HFF-Myc (cell line): ENCODE measurements at regions not wholly inside any gene's neighbourhood (a gene's known extent, or its start where the extent isn't known, plus 50 kb on each side); places are given as distances from the start of the nearest gene placed in this dataset.

Source experiments
- DNase-seq: peaks from one replicate; pipeline ENCODE4 v3.0.0-alpha.2; 2011; ENCODE audit warnings: low read depth; ENCODE audit errors: extremely low read depth
- H3K4me3 ChIP-seq: replicated peaks from 2 replicates; pipeline ENCODE4 v1.5.1; 2011; ENCODE audit warnings: low read depth, mild to moderate bottlenecking, control low read depth, low read length
- CTCF ChIP-seq: IDR thresholded peaks from 2 replicates; pipeline ENCODE4 v1.5.1; 2012; ENCODE audit warnings: mild to moderate bottlenecking, low read depth, low read length, control low read depth; ENCODE audit errors: missing control alignments

DNA sequence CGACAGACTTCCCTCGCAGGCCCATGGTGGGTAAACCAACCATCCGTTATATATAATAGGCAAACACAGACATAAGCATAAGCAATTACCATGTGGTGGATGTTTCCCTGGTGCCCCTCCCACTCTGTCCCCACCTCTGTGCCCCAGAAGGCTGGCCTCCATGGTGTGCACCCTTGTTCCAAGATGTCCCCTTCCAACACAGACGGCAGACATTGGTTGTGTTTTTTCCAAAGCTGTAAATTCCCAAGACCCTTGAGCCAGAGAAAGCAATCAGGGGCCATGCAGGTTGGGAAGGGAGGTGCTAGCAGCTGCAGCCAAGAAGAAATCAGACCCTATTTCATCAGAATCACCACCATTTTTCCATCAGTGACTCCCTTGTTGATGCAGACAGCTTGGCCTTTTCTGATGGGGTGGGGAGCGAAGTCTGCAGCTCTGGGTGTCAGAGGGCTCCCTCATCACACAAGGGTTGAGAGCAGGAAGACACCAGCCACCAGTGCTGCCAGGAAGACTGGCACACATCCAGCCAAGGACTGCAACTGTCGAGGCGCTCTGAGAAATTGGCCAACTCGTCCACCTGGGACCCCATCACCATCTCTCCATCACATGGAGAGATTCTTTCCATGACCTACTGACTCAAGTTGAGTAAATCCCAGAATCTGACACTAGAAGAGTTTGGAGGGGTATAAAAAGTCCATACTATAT, 86.8 kb upstream of the CHST15 start:
- TF ChIP-seq CTCF: no peak
- H3K4me3 ChIP-seq: no peak overlapping the region
- DNase-seq: no peak

DNA sequence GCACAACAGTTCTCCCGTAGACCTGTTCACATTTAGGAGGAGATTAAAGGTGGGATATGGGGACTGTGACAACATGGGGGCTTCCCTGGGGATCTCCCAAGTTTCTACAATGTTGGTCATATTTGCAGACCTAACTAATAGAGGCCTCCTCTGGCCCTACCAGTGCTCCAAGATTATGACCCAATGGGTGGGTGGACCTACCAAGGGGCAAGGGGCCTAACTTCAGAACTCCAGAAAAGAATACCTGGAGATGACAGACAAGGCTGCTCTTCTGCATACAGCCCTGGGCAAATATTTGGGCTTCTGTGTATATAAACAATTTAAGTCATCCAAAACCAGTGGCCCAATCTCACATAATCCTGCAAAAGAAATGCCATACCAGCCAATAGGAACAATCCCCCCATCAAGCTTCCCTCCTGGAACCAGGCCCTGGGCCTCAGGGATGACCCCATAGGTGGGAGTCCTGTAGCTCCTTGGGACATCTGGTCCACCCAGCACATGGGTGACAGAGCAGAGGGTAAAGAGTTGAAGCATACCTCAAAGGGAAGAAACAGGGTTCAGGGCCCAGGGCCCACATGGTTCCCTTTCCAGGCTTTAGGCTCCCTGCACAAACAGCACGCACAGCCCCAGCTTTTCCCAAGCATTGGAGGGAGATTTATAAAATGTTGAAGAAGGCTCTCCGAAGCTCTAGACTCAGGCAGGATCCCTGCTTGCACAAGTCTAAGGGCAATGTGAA, 86.1 kb upstream of the CHST15 start:
- no peak for TF ChIP-seq CTCF
- no peak for DNase-seq
- no peak overlapping the region for H3K4me3 ChIP-seq

DNA sequence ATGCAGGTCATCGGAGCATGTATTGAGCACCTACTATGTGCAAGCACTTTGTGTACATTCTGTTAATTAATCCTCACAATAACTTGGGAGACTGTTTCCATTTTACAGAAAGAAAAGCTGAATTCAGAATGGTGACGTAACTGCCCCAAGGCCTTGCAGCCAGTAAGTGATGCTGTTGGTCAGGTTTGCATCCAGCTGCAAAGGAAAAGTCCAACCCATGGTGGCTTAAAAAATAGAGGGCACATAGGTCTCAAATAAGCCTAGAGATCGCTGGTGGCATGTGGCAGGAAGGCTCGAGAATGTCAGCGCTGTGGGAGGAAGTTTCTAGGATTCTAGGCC, 83.8 kb upstream of the CHST15 start:
- DNase-seq: no peak
- no peak for TF ChIP-seq CTCF
- no peak overlapping the region for H3K4me3 ChIP-seq

DNA sequence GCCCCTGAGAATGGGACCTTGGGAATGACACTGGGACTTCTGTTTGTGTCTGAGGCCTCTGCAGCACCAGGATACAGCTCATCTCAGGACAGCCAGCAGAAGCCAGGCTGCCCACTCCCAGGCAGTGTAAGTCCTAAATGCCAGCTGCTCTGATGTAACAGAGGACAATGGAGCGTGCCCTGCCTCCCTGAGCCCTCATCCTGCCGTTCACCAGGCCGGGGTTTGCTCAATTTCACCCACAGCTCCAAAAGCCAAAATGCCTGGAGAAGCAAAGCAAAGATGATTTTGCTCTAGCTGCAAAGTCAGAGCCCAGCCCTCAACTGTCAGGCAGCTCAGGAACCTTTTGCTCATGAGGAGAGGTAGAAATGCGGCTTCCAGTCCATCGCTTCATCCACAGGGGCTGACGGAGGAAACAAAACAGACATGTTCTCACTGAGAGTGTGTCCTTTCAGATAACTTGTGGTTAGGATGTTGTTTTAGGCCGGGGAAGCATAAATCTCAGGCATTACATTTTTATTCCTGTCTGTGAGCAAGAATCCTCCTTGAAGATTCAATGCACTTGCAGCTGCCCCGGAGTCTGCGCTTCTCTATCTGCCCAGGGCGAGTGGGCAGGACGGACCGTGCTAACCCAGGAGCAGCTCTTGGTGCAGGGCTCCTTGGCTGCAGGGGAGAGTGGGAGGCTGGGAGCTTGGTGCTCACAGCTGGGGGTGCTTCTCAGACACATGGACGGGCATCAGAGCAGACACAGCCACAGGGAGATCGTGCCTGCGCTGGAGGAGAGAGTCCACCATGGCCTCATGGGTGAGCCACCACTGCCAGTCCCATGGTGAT, 83.2 kb upstream of the CHST15 start:
- no peak overlapping the region for H3K4me3 ChIP-seq
- no peak for TF ChIP-seq CTCF
- DNase-seq: no peak

- no peak overlapping the region for H3K4me3 ChIP-seq
- no peak for DNase-seq
- no peak for TF ChIP-seq CTCF
Measured at GRCh38 chr10:124175701-124176348, 82.4 kb upstream of the CHST15 start.
